Endothelial cell (in vitro differentiated cells): ENCODE measurements at regions not wholly inside any gene's neighbourhood (a gene's known extent, or its start where the extent isn't known, plus 50 kb on each side); places are given as distances from the start of the nearest gene placed in this dataset.
"Not testable (repeated sequence)": the region's sequence is repeated elsewhere in the genome, so short reads cannot be mapped to it uniquely, and the experiment has no call there.

Experiments used
- DNase-seq: peaks from one replicate; pipeline ENCODE4 v3.0.0; 2021; ENCODE audit warnings: low spot score
- H3K27ac Mint-ChIP-seq: one replicate; pipeline ENCODE4 v1.8.0; 2021; ENCODE audit warnings: mixed read lengths, inconsistent platforms; ENCODE audit not compliant: unreplicated experiment
- H3K27me3 Mint-ChIP-seq: one replicate; pipeline ENCODE4 v1.8.0; 2021; ENCODE audit warnings: mild to moderate bottlenecking, moderate library complexity, mixed read lengths, inconsistent platforms; ENCODE audit not compliant: unreplicated experiment
- H3K36me3 Mint-ChIP-seq: one replicate; pipeline ENCODE4 v1.8.0; 2021; ENCODE audit warnings: mild to moderate bottlenecking, low read depth, mixed read lengths, inconsistent platforms; ENCODE audit not compliant: unreplicated experiment
- H3K4me1 Mint-ChIP-seq: one replicate; pipeline ENCODE4 v1.8.0; 2021; ENCODE audit warnings: mild to moderate bottlenecking, mixed read lengths, inconsistent platforms; ENCODE audit not compliant: unreplicated experiment
- H3K4me3 Mint-ChIP-seq: one replicate; pipeline ENCODE4 v1.8.0; 2021; ENCODE audit warnings: mild to moderate bottlenecking, mixed read lengths, inconsistent platforms; ENCODE audit not compliant: unreplicated experiment
- H3K9me3 Mint-ChIP-seq: one replicate; pipeline ENCODE4 v1.8.0; 2021; ENCODE audit warnings: mixed read lengths, inconsistent platforms; ENCODE audit not compliant: unreplicated experiment
- TF ChIP-seq, protein P1 (sequence below): fragments of 200-600 bp; sonication (generic); IDR thresholded peaks from one replicate; pipeline ENCODE4 v1.5.0; 2021; ENCODE audit warnings: antibody characterized with exemption; ENCODE audit not compliant: unreplicated experiment

GRCh38 chr18:4961121-4961909 is 235.7 kb downstream of the AKAIN1 start:
- no peak for DNase-seq
- Mint-ChIP-seq H3K27me3 (no peaks in the 10 kb centered on the region), H3K4me3 (no peak overlapping the region), H3K4me1 (no peaks in the 10 kb centered on the region), H3K36me3 (no peaks in the 10 kb centered on the region), H3K27ac (no peak overlapping the region), H3K9me3 (no peaks in the 10 kb centered on the region)
- TF ChIP-seq, protein P1, sequence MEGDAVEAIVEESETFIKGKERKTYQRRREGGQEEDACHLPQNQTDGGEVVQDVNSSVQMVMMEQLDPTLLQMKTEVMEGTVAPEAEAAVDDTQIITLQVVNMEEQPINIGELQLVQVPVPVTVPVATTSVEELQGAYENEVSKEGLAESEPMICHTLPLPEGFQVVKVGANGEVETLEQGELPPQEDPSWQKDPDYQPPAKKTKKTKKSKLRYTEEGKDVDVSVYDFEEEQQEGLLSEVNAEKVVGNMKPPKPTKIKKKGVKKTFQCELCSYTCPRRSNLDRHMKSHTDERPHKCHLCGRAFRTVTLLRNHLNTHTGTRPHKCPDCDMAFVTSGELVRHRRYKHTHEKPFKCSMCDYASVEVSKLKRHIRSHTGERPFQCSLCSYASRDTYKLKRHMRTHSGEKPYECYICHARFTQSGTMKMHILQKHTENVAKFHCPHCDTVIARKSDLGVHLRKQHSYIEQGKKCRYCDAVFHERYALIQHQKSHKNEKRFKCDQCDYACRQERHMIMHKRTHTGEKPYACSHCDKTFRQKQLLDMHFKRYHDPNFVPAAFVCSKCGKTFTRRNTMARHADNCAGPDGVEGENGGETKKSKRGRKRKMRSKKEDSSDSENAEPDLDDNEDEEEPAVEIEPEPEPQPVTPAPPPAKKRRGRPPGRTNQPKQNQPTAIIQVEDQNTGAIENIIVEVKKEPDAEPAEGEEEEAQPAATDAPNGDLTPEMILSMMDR: no peak

DNA sequence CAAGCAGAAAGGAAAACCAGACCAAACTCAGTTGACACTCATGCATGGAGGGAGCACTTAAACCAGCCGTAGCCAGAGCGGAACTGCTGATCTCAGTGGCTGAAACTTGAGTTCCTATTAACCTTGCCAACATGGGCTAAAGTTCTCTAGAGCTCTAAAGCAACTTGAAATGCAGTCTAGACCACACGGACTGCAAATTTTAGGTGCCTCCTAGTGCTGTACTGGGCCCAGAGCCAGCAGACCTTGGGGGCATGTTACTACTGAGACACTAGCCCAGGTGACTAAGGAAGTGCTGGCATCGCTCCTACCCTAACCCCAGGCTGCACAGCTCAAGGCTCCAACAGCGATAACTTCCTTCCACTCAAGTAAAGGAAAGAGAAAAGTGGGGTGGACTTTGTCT is 236.5 kb downstream of the AKAIN1 start:
- H3K9me3 Mint-ChIP-seq: no peaks in the 10 kb centered on the region

GRCh38 chr18:4931209-4931608 is 265.8 kb downstream of the AKAIN1 start:
- H3K9me3 Mint-ChIP-seq: peaks cover 4% of the 10 kb centered on the region
- no peak for DNase-seq
- peaks cover 4% of the 10 kb centered on the region for H3K4me1 Mint-ChIP-seq
- no peaks in the 10 kb centered on the region for H3K27me3 Mint-ChIP-seq
- H3K36me3 Mint-ChIP-seq: no peaks in the 10 kb centered on the region
- no peak overlapping the region for H3K27ac Mint-ChIP-seq
- H3K4me3 Mint-ChIP-seq: no peak overlapping the region
- TF ChIP-seq, protein P1: no peak

More for the DNA sequence above, 236.5 kb downstream of the AKAIN1 start:
- Mint-ChIP-seq H3K27ac (no peak overlapping the region), H3K27me3 (no peaks in the 10 kb centered on the region), H3K4me3 (no peak overlapping the region), H3K4me1 (no peaks in the 10 kb centered on the region), H3K36me3 (no peaks in the 10 kb centered on the region)
- DNase-seq: no peak
- TF ChIP-seq, protein P1: no peak

GRCh38 chr18:4921548-4921947 is 275.5 kb downstream of the AKAIN1 start:
- Mint-ChIP-seq H3K4me3 (no peak overlapping the region), H3K27ac (no peak overlapping the region), H3K9me3 (no peaks in the 10 kb centered on the region), H3K27me3 (no peaks in the 10 kb centered on the region), H3K4me1 (no peaks in the 10 kb centered on the region), H3K36me3 (no peaks in the 10 kb centered on the region)
- no peak for DNase-seq
- TF ChIP-seq, protein P1: no peak

GRCh38 chr18:4917509-4917908 is 279.5 kb downstream of the AKAIN1 start:
- not testable (repeated sequence) for H3K9me3 Mint-ChIP-seq, DNase-seq, H3K36me3 Mint-ChIP-seq, H3K27me3 Mint-ChIP-seq, H3K27ac Mint-ChIP-seq, H3K4me3 Mint-ChIP-seq, H3K4me1 Mint-ChIP-seq
